GM03348 (cell line): ENCODE measurements at regions not wholly inside any gene's neighbourhood (a gene's known extent, or its start where the extent isn't known, plus 50 kb on each side); places are given as distances from the start of the nearest gene placed in this dataset.

Source experiments
- DNase-seq: peaks from one replicate; pipeline ENCODE4 v3.0.0; 2012; ENCODE audit warnings: low spot score

DNA sequence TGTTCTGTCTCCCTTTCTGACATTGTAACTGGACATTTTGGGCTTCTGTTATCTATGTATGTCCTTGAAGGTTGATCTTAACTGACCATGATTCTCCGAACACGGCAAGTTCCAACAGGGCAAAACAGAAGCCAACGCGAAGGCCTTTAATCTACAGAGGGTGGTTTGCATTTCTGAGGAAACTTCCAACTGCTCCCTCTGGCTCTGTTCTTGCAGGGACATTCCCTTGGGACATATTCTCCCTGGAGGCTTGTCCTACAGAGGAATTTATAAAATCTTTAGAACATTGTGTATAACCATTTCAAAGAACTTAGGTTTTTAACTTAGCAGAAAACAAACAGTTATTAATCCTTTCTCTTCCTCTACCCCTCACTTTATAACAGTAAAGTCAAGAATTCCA is 189.0 kb upstream of the CDYL start:
- DNase-seq: no peak

DNA sequence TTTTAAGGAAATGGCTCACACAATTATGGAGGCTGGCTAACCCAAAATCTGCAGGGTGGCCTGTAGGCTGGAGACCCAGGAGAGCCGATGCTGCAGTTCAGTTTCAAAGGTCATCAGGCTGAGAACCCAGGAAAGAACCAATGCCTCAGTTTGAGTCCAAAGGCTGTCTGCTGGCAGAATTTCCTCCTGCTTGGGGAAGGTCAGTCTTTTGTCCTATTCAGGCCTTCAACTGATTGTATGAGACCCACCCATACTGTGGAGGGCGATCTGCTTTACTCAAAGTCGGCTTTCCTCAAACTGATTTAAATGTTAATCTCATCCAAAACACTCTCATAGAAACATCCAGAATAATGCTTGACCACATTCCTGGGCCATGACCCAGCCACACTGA is 189.7 kb upstream of the CDYL start:
- DNase-seq: no peak

DNA sequence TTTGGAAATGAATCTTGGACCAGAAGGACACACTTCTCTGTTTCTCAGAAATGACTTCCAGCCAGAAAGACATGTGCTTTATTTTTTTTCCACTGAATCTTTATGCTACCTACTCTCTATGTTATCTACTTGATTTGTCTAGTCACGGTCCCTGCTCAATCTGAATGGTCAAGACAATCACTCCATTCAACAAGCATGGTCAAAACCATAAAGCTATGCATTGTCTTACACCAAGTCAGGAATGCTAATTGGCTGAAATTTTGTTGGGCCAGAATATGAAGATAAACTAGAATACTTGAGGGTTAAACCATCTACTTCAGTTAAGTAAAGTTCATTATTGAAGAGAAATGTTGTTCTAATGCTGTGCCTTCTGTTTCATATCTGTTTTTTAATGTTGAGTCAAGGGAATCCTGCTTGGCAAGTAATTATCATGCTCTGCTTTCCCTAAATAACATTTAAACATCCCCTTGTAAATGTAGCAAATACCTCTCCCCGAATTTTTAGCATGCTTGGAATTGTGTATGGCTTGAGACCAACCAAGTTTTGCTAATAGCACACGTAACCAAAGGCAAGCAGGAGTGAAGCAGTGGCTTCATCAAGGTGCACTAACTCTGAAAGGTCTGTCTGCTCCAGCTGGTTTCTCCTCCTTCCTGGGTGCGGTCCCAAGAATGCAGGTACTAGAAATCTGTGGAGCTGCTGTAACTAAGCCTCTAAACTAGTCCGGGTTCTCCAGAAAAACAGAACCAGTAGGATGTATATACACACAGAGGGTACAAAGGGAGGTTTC is 190.3 kb upstream of the CDYL start:
- DNase-seq: no peak

DNA sequence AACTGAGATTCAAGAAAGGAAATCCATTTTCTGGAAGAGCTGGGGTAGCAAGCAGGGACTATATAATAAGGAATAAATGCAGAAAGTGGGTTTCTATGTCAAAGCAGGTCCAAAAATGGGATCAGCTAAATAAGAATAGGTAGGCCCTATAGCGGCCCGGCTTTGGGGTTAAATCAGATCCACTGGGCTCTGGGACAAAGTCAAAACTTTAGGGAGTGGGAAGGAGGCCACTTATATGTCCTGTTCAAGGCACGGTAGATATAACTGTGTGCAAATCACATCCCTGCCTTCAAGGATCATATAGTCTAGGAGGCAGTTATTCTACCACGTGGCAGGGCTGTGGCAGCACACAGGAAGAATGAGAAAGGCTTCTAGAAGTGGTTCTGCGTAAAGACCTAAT is 191.4 kb upstream of the CDYL start:
- DNase-seq: no peak

DNA sequence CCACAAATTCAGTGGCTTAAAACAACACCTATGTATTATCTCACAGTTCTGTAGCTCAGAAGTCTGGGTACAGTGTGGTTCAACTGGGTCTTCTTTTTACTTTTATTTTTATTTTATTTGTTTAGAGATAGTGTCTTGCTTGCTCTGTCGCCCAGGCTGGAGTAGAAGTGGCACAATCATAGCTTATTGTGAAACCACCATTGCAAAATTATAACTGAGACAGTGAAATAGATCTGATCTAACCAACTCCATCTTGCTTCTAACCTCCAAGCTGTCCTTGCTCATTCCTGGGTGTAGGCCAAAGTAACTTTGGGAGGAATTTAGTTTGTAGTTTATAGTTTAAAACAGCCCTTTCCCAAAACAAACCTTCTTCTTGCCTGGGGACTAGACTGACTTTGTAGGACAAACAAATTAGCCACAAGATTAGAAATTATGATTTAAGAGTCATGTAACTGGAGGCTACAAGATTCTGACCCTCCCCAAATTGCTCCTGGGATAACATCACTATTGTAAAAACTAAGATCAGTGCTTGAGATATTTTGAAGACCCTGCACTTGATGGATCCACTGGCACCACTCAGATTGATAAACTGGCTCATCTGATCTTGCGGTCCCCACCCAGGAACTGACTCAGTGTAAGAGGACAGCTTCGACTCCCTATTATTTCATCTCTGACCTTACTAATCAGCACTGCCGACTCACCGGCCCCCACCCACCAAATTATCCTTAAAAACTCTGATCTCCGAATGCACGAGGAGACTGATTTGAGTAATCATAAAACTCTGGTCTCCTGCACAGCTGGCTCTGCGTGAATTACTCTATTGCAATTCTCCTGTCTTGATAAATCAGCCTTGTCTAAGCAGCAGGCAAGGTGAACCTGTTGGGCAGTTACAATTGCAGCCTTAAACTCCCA is 193.4 kb upstream of the CDYL start:
- no peak for DNase-seq

DNA sequence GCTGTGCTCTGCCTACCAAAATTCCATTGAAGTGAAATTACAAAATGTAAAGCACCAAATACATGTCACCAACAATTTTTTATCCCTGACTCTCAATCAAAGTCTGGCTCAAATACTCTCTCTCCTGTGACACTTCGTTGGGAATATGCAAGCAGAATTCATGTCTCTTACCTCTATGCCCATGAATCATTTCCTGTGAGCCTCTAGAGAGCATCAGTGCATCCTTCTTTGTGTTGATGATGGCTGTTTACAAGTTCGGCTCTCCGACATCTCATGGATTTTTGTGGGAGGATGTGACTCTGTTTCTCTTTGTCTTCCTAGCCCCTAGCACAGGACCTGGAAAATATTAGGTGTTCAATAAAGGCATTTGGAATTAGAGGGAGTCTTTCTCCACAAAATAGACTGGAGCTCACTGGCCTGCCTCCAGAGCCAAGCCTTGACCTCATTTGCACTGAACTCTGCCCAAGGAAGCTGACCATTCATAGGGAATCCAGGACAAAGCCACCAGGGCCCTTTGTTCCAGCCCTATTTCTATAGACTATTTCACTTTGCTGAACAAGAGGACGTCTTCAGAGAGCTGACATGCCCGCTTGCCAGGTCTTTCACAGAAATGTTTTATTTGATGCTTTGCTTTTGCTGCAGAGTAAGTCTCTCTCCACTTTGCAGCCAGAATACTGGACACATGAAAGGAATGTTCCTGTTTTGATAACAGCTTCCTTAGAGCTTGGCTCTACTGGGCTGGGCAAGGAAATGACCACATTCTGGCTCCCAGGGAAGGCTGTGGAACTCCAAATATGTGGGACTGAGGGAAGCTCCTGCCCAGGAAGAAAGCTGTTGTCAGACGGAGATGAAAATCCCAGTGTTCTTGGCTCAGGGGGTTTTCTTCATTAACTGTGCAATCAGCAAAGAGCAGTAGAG is 194.5 kb upstream of the CDYL start:
- DNase-seq: peak; percentile 89

DNA sequence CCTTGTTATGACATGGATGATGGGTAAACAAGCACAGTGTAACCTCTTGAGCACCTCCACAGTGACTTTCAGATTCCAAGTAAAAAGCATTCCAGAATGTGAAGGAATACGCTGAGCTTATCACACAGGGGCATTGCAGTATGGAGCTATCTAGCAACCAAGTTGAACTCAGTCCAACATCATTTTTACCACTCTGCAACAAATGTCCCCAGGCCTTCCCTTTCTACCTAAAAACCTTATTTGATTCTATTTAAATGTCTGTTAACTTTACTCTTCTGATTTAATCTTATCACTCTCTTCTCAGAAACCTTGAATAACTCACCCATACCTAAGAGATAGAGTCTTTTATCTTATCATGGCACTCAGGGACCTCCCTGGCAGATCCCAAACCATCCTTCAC is 195.8 kb upstream of the CDYL start:
- DNase-seq: no peak

DNA sequence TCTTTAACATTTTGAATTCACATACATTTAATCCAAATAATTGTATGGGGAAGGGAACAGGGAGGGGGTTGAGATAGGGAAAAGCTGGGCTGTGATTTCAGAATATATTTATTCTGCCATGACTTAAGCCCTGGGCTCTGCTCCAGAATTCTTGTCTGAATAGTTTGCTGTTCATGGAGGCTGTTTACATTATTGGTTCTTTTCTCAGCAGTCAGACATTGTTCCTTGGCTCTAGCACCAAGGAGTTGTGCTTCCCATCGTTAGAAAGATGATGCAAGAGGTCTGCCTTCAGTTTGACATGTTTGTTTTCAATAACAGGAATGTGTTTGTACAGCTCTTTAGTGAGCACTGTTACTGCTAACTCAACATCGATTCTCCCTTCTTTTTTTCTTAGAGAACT is 198.8 kb upstream of the CDYL start:
- DNase-seq: peak; percentile 78

DNA sequence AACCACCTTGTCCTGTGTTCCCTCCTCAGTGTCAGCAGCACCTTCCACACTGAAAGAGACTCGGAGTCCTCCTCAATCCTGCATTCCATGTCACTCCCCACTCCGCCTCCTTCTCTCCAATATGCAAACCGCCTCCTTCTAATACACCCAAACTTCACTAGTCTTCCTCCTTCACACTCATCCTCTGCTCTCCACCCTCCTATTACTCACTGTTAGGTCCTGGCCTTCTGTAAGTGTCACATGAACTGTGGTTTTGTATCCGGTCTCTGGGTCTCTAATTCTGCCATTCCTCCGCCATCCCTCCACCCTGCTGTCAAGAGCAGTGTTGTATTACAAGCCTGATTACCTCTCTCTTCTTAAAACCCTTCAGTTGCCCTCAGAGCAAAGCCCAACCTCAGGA is 200.5 kb upstream of the CDYL start:
- no peak for DNase-seq

DNA sequence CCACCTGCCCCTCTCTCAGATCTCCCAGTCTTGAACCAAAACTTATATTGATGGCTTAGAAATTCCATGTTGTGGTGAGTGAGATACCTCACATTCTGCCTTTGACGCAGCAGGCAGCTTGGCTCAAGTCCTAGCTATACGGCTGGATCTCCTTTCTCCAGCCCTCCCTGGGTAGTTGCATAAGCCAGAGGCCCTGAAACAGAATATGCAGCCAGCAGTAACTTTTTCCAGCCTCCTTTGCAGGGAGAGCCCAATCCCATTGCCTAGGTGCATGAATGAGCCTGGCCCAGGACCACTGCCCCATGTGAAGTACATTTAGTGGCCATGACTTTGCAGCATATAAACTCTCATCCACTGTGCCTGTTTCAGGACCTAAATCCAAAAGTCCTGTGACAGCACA is 202.2 kb upstream of the CDYL start:
- no peak for DNase-seq

DNA sequence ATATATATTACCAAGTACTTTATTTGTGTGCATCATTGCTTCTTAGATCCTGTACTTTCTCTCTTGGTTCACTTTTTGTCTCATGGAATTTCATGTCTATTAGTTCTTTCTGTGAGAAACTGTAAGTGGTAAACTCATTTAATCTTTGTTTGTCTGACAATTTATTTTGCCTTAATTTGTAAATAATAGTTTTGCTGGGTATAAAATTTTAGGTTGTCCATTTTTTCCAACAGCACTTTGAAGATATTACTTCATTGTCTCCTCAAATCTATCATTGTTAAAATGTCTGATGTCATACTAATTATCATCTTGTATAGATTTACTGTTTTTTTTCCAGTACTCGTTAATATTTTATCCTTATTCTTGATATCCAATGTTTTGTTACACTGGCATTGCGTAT is 205.2 kb upstream of the CDYL start:
- DNase-seq: no peak

DNA sequence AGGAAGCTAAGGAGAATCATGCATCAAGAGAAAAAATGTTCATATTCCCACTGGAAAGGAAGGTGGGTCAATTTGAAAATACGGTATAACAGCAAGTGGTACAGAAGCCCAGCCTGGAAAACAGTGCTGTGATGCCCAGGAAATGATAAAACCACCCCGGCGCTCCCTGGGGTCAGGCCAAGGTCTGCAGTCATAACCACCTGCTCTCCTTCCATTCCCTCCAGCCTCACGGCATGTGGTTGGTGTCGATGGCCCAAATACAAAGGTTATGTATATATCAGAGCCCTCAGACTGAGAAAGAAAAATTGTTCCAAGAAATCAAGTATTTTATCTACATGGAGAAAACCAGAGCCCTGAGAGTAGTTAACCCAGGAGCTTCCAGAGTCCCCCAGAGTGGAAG is 208.1 kb upstream of the CDYL start:
- no peak for DNase-seq

DNA sequence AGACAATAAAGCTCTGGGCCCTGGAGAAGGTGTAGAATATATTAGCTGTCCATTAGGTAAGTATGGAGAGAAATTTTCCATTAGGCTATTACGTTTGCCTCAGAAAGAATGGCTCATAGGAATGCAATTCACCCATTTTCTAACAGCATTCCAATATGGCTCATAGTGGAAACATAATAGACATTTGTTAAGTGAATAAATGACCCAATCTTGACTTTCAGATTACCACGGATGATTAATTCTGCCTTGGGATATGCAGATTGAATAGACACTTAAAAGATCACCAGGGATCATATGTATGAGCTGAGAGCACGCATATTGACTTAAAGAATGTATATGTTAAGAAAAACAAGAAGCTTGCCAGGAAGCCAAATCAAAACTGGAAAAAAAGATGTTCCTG is 209.1 kb upstream of the CDYL start:
- peak; percentile 62 for DNase-seq

DNA sequence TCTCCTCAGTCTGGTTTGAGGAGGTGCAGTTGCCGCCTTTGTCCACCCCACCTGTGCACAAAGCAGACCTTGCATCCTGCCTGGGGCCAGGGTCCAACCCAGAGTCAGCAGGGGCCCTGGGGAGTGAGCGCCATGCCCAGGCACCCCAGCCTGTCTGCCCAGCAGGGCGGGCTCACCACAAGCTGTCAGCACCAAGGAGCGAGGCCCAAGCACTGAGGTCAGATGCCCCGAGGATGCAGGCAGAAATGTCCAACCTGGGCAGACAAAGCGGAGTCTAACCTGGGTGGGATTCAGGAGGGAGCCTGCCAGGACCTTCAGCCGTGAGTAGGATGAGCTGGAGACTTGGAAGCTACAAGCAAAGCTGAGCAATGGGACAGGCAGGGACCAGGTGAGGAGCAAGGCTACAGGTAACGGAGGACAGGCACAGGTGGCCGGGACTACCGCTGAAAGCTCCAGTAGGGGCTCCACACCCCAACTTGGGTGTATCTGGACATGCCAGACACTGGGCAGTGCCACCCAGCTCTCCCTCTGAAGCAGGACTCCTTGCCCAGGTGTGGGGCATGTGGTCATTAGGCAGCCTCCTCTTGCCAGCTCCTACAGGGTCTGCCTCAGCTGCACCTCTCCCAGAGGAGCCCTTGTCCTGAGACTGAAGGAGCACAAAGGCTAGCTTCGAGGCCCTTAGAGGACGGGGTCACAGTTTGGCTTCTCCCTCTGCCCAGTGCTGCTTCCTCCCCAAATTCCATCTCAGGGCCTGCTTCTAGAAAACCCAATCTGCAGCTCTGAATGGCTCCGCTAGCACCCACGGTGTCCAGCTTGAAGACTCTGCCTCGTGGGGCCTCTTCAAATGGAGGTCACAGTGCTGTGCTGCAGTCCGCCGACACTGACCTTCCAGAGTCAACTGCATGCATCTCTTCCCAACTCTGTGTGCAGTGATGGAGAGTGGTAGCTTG is 210.6 kb upstream of the CDYL start:
- DNase-seq: no peak

DNA sequence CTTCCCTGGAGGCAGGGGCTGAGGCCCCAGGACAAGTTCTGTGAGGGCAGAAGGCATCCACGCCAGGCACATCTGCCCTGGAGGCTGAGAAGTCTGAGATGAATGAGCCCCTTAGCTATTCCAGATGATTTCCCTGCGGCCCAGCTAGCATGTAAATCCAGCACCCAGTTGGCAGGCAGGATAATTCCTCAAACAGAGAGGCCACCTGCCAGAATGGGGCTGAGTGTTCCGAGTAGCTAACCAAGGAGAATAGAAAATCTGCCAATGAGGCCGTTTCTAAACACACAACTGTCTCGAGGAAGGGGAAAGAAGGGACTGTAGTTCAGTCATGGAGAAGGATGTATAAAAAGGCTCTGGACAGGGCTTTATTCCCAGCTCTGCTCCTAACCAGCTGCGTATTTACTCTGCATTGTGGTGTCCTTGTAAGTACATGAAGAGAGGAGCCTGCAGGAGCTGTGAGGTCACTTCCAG is 211.4 kb upstream of the CDYL start:
- DNase-seq: peak; percentile 29

DNA sequence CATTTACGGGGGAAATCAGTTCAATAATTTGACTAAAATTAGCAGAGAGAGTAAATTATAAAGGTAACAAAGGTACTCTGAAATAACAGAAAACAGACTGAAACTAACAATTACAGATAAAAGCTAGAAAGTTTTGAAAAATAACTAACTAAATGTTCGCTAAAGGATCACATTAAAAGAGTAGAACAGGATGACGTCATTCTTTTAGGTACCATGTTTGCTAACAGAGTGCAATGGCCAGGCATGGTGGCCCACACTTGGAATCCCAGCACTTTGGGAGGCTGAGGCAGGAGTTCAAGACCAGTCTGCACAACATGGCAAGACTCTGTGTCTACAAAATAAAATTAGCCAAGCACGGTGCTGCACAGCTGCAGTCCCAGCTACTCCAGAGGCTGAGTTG is 212.3 kb upstream of the CDYL start:
- no peak for DNase-seq

DNA sequence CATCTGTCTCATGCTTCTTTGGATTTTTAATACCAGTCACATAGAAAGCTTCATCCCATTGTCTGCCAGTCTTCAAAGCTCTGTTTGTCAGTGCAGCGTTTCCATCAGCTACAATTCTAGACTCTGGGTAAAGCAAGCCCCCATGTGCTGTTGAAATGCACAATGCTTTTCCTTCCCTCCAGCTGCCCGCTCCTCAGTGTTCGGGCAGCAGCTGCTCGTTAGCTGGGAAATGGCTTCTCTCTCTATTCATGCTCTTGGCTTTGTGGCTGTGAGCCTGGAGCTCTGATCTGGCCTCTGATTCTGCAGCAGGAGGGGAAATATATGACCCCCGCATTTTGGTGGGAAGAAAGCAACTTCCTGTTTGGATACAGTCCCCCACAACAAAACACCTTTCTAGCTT is 213.0 kb upstream of the CDYL start:
- no peak for DNase-seq

DNA sequence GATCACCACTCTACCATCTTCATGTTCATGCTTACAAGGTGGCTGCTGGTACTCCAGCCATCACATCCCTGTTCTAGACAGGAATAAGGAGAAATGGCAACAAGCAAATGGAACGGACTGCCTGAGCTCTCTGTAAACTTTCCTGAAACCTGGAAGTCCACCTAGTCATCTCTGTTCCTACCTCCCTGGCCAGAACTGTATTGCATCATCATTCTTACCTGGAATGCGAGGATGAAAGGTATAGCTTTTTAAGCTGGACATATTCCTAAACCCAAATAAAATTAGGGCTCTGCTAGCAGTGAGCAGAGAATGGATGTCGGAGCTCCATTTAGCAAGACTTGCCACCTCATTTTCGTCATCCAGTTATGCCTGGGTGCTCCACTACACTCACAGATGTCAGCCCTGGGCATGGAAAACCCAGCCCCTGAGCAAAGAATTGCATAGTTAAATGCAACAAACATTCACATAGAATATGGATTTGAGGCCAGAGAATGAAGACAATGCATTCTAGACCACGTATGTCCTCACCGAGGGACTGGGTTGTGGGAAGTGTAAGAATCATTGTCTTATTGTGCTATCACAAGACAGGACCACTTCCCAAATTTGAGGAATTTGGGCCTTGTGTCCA is 214.3 kb upstream of the CDYL start:
- no peak for DNase-seq

DNA sequence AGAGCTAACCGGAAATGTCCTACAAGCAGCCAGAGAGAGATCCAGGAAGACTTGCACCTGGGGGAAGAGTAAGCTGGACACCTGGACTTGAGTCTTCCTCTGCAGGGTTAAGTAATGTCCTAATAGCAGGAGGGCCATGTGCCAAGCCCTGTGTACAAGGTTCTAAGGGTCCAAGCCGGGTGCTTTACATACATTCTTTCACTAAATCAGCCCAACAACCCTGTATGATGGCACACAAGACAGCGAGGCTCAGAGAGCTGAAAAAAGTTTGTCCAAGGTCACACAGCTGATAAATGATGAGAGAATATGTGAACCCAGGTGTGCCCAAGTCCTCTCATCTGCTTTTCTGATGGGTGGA is 215.1 kb upstream of the CDYL start:
- DNase-seq: no peak

DNA sequence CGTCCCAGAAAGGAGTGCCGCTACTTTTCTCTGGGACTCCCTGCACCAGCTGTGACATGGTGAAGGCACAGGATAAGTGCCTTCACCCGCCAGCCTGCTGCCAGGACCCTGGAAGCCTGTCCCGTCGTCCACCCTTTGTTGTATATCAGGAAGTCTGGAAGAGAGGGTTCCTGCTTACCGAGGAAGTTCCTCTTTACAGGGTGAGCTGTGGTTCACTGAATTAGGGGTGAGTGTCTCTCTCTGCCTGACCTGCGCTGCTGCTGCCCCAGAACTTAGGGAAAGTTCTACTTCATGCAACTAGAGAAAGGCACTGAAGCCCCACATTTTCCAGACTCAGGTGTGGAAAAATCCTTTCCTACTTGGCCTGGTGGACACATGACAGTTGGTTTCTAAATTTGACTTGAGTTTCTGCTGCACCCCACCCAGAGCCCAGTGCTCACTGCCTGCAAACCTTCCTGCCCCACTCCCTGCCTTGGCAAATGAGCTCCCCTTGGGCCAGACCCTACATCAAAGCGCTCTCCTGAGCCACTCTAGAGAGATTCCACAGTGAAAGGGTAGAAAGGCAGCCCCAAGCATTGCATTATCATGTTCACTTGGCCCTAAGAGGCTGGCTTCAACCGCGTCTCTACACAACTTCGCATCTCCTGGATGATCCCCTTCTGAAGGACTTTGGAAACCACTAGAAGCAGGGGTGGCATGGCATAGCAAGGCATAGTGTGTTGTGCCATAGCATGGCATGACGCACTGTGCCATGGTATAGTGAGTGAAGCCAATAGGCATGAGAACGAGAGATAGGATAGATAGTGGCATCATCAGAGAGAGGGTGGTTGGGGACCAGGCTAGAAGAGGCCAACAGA is 215.8 kb upstream of the CDYL start:
- no peak for DNase-seq
